ENCODE measurements at regions not wholly inside any gene's neighbourhood (a gene's known extent, or its start where the extent isn't known, plus 50 kb on each side); places are given as distances from the start of the nearest gene placed in this dataset.
A peak's percentile ranks its signal among the peaks of the same experiment; 100 is the strongest.

GRCh38 chr18:77896586-77897252 is 647.1 kb downstream of the GALR1 start:
- TF ChIP-seq CTCF (IDR thresholded peaks at IDR 0.05) = no peak
- Histone ChIP-seq H3K9me3 (no peaks in the 10 kb centered on the region), H3K36me3 (no peaks in the 10 kb centered on the region), H3K4me3 (no peak overlapping the region), H3K27ac (no peak overlapping the region), H3K27me3 (peaks cover 0 to 14% of the 10 kb centered on the region in 2 donors), H3K4me1 (peaks cover 0 to 7% (median 3%) of the 10 kb centered on the region in 4 donors)
- DNase-seq = no peak
- intact Hi-C loops (cut with DNase I; ENCODE audit: low total_unique reads) = no loop called here

- no peaks in the 10 kb centered on the region for H3K9me3 ChIP-seq
- H3K4me1 ChIP-seq = peaks cover 0 to 7% (median 3%) of the 10 kb centered on the region in 4 donors
- peaks cover 0 to 14% of the 10 kb centered on the region in 2 donors for H3K27me3 ChIP-seq
- H3K4me3 ChIP-seq = no peak overlapping the region
- TF ChIP-seq CTCF (IDR thresholded peaks at IDR 0.05) = no peak
- no peaks in the 10 kb centered on the region for H3K36me3 ChIP-seq
- no peak for DNase-seq
- H3K27ac ChIP-seq = no peak overlapping the region
- intact Hi-C loops (cut with DNase I; ENCODE audit: low total_unique reads) = no loop called here
Measured at GRCh38 chr18:77897606-77898005, 648.0 kb downstream of the GALR1 start.

DNA sequence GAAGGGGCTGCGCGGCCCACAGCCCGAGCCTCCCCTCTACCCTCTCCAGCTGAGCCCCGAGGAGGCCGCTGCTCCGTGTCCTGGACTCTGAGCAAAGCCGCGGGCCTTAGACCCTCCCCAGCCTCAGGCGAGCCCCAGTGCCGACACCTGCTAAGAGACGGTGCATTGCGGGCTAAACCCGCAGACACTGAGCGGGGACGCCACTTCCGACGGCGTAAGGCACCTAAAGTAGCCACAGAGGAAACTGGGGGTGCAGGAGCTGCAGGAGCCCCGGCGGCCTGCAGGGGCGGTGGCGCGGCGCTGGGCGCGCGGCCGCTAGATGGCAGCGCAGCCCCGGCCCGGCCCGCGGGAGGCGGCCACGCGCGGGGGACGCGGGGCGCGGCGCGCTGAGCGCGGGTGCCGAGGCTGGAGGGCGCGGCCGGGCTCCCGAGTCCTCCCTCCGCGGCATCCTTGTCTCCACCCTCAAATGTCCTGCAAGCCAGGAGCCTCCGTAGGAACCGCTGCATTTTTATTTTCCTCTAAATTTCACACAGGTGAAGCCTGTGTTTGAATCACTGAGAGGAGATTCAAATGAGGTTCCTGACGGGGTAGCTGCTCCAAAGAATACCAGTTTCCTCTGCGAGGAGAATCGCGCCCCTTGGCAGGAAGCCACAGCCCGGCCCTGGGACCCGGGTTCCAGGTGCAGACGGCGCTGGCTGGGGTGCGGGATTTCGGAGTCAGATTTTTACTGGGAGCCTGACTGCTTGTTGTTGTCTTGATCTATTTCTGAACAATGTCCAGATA is 650.5 kb downstream of the GALR1 start:
- intact Hi-C loops (cut with DNase I; ENCODE audit: low total_unique reads) = no loop called here
- DNase-seq = no peak

GRCh38 chr18:77905011-77905410 is 655.4 kb downstream of the GALR1 start:
- no peaks in the 10 kb centered on the region for H3K27me3 ChIP-seq
- no peak for DNase-seq
- no peak overlapping the region for H3K27ac ChIP-seq
- no peak overlapping the region for H3K4me3 ChIP-seq
- H3K36me3 ChIP-seq = no peaks in the 10 kb centered on the region
- intact Hi-C loops (cut with DNase I; ENCODE audit: low total_unique reads) = no loop called here
- no peak for TF ChIP-seq CTCF (IDR thresholded peaks at IDR 0.05)
- H3K9me3 ChIP-seq = no peaks in the 10 kb centered on the region
- peaks cover 0 to 3% (median 2%) of the 10 kb centered on the region in 4 donors for H3K4me1 ChIP-seq

More for the DNA sequence above, 650.5 kb downstream of the GALR1 start:
- Histone ChIP-seq H3K36me3 (no peaks in the 10 kb centered on the region), H3K9me3 (no peaks in the 10 kb centered on the region), H3K27ac (no peak overlapping the region), H3K4me3 (no peak overlapping the region), H3K27me3 (peaks cover 0 to 14% of the 10 kb centered on the region in 2 donors), H3K4me1 (peaks cover 0 to 7% (median 3%) of the 10 kb centered on the region in 4 donors)
- peak; percentile 47 to 65 for TF ChIP-seq CTCF (IDR thresholded peaks at IDR 0.05)

DNA sequence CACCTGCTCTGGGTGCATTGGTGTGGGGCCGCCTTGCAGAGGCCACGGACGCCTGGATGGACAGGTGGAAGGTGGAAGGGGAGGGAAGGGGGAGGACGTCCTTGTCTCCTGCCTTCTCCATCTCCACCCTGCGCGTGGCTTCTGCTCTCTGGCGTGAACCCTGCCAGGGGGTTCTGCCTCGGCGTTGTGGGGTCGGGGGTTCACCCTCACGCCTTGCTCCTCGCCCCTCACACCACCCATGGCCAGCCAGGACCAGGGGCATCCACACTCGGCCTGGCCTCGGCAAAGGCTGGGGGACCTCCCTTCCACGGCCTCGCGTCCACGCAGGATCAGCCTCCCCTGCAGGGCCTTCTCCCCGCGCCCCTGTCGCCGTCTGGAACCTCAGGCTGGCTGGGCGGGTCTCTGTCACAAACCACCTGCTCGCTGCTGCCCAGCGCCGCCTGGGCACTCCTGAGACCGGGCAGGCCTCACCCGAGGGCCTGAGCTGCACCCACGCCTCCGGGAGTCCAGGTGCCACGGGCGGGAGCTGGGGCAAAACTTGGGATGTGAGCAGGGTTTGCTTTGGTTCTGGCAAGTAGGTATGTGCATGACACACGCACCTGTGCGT is 655.9 kb downstream of the GALR1 start:
- DNase-seq = no peak
- no peaks in the 10 kb centered on the region for H3K27me3 ChIP-seq
- intact Hi-C loops (cut with DNase I; ENCODE audit: low total_unique reads) = no loop called here
- no peaks in the 10 kb centered on the region for H3K9me3 ChIP-seq
- H3K27ac ChIP-seq = no peak overlapping the region
- peaks cover 0 to under 1% (median 0%) of the 10 kb centered on the region in 4 donors for H3K4me1 ChIP-seq
- TF ChIP-seq CTCF (IDR thresholded peaks at IDR 0.05) = no peak
- no peak overlapping the region for H3K4me3 ChIP-seq
- no peaks in the 10 kb centered on the region for H3K36me3 ChIP-seq
